HepG2 (cell line): ENCODE measurements at regions not wholly inside any gene's neighbourhood (a gene's known extent, or its start where the extent isn't known, plus 50 kb on each side); places are given as distances from the start of the nearest gene placed in this dataset.

Source experiments
- ATAC-seq: fragments of 200-7000 bp; cut with Tn5 transposase; 3 replicates; pipeline ENCODE4 v1.9.1; 2020; ENCODE audit warnings: mild to moderate bottlenecking, moderate library complexity
- BruUV-seq: library from RNA; stranded (reverse); fragments of 400-500 nt; replicated peaks from 2 replicates; lab custom pipeline; 2021; lab: Mats Ljungman, UMichigan
- CTCF ChIA-PET: fragments of 300-600 bp; formaldehyde crosslinking; extraction: SDS; loops from one replicate; lab custom pipeline; 2021; ENCODE audit warnings: low total read pairs, inconsistent platforms, low intra/inter-chr PET ratio; lab: Yijun Ruan, JAX
- POLR2A ChIA-PET: fragments of 350-600 bp; sonication (Branson Sonifier 250); formaldehyde crosslinking; loops from one replicate; lab custom pipeline; 2020; ENCODE audit warnings: antibody characterized with exemption, inconsistent platforms; lab: Yijun Ruan, JAX
- DNase-seq: peaks from one replicate; pipeline ENCODE4 v3.0.0-alpha.2; 2015; ENCODE audit warnings: low spot score
- FAIRE-seq: peaks from 3 replicates; lab custom pipeline; 2011; peaks lifted over from hg19 to GRCh38; lab: Jason Lieb, UNC
- H2AFZ ChIP-seq: one replicate; pipeline ENCODE4 v1.6.1; 2011; ENCODE audit warnings: low read length, inconsistent platforms
- H3K27ac ChIP-seq: fragments of 300-600 bp; 3 replicates; pipeline ENCODE4 v1.8.0; 2011; ENCODE audit warnings: mixed run types, mild to moderate bottlenecking, mixed read lengths, low read length, inconsistent platforms; ENCODE audit not compliant: insufficient read depth; ENCODE audit errors: extremely low read length
- H3K27me3 ChIP-seq, 2 experiments: fragments of 200-600 bp in 1 of 2; 2 replicates in 1 of 2; 3 replicates in 1 of 2; pipeline versions ENCODE4 v1.6.0 to v1.8.0; 2011; ENCODE audit warnings: low read length in 2 of 2, mild to moderate bottlenecking in 2 of 2, moderate library complexity in 2 of 2, inconsistent platforms in 1 of 2; ENCODE audit not compliant: insufficient read depth in 2 of 2, control insufficient read depth in 1 of 2
- H3K36me3 ChIP-seq, 2 experiments: fragments of 200-600 bp in 1 of 2; replicated peaks in 1 of 2; 2 replicates in 1 of 2; 3 replicates in 1 of 2; pipeline versions ENCODE4 v1.5.1 to v1.8.0; 2011; ENCODE audit warnings: low read length in 2 of 2, inconsistent platforms in 1 of 2; ENCODE audit not compliant: insufficient read depth in 2 of 2, control insufficient read depth in 1 of 2
- H3K4me1 ChIP-seq: 2 replicates; pipeline ENCODE4 v1.5.1; 2012; ENCODE audit warnings: low read length, inconsistent platforms; ENCODE audit not compliant: insufficient read depth
- H3K4me2 ChIP-seq: 2 replicates; pipeline ENCODE4 v1.6.0; 2011; ENCODE audit warnings: low read depth, low read length, inconsistent platforms
- H3K4me3 ChIP-seq, 3 experiments: fragments of 200-600 bp in 1 of 3; sonication (generic), shearing (Covaris generic) in 1 of 3; replicated peaks in 1 of 3; 2 replicates each; pipeline ENCODE4 v1.5.1; 2011 to 2016; ENCODE audit warnings: low read length in 3 of 3, inconsistent platforms in 2 of 3, low read depth in 2 of 3, mild to moderate bottlenecking in 2 of 3, control low read depth in 1 of 3, mixed read lengths in 1 of 3; ENCODE audit not compliant: insufficient read depth in 1 of 3
- H3K79me2 ChIP-seq: one replicate; pipeline ENCODE4 v1.6.1; 2011; ENCODE audit warnings: low read length, inconsistent platforms; ENCODE audit not compliant: insufficient read depth
- H3K9ac ChIP-seq: 2 replicates; pipeline ENCODE4 v1.6.0; 2011; ENCODE audit warnings: mild to moderate bottlenecking, low read depth, low read length, inconsistent platforms; ENCODE audit not compliant: insufficient read depth
- H3K9me3 ChIP-seq: 2 replicates; pipeline ENCODE4 v1.5.1; 2012; ENCODE audit warnings: mild to moderate bottlenecking, low read length
- H4K20me1 ChIP-seq: 2 replicates; pipeline ENCODE4 v1.6.0; 2011; ENCODE audit warnings: inconsistent platforms, mild to moderate bottlenecking, low read length, moderate library complexity; ENCODE audit not compliant: insufficient read depth
- EP300 ChIP-seq, 3 experiments: sonication (generic) in 1 of 3; formaldehyde crosslinking in 1 of 3; IDR thresholded peaks; 2 replicates each; pipeline versions ENCODE4 v1.5.1 to v1.6.1; 2011 to 2020; ENCODE audit warnings: low read depth in 2 of 3, low read length in 2 of 3, borderline replicate concordance in 1 of 3, improper control_type of control experiment in 1 of 3, mild to moderate bottlenecking in 1 of 3, missing genetic modification reagents in 1 of 3, moderate library complexity in 1 of 3
- ESRRA ChIP-seq: sonication (generic); formaldehyde crosslinking; IDR thresholded peaks from 2 replicates; pipeline ENCODE4 v1.5.1; 2020; ENCODE audit warnings: mild to moderate bottlenecking, low read depth, missing genetic modification reagents
- KLF15 ChIP-seq: sonication (generic); formaldehyde crosslinking; IDR thresholded peaks from 2 replicates; pipeline ENCODE4 v1.8.1; 2023; ENCODE audit warnings: borderline replicate concordance, mild to moderate bottlenecking, inconsistent platforms, missing genetic modification reagents, mixed read lengths
- MBNL3 ChIP-seq: fragments of 250-450 bp; sonication (Bioruptor Pico); conservative IDR thresholded peaks from 2 replicates; pipeline ENCODE4 v1.8.0; 2022; ENCODE audit warnings: mild to moderate bottlenecking, inconsistent platforms
- MED1 ChIP-seq: sonication (generic); formaldehyde crosslinking; IDR thresholded peaks from 2 replicates; pipeline ENCODE4 v1.4.0; 2020; ENCODE audit warnings: missing genetic modification reagents
- NR2F6 ChIP-seq, 2 experiments: IDR thresholded peaks; 2 replicates each; pipeline ENCODE4 v1.6.1; 2016; ENCODE audit warnings: antibody characterized with exemption in 1 of 2, mild to moderate bottlenecking in 1 of 2
- RNF2 ChIP-seq: fragments of 450-650 bp; conservative IDR thresholded peaks from 2 replicates; pipeline ENCODE4 v1.6.1; 2016; ENCODE audit warnings: low read depth
- SETDB1 ChIP-seq: sonication (generic); formaldehyde crosslinking; IDR thresholded peaks from 2 replicates; pipeline ENCODE4 v1.5.1; 2020; ENCODE audit warnings: missing genetic modification reagents, mild to moderate bottlenecking, borderline replicate concordance
- ZNF138 ChIP-seq: sonication (generic); formaldehyde crosslinking; IDR thresholded peaks from 2 replicates; pipeline ENCODE4 v1.5.0; 2020; ENCODE audit warnings: mild to moderate bottlenecking, low read depth, missing genetic modification reagents
- ZNF260 ChIP-seq: sonication (generic); formaldehyde crosslinking; IDR thresholded peaks from 2 replicates; pipeline ENCODE4 v1.4.0; 2020; ENCODE audit warnings: missing genetic modification reagents, low read depth, mild to moderate bottlenecking, borderline replicate concordance
- ZNF605 ChIP-seq: sonication (generic); formaldehyde crosslinking; IDR thresholded peaks from 2 replicates; pipeline ENCODE4 v1.8.0; 2022; ENCODE audit warnings: mild to moderate bottlenecking, missing genetic modification reagents
- ZNF615 ChIP-seq: sonication (generic); formaldehyde crosslinking; IDR thresholded peaks from 2 replicates; pipeline ENCODE4 v1.5.0; 2020; ENCODE audit warnings: mild to moderate bottlenecking, missing genetic modification reagents, borderline replicate concordance
- WGBS: methylation state at CpG from one replicate; pipeline ENCODE4 v1.1.6; 2017; ENCODE audit warnings: low lambda C conversion rate; 5-methylcytosine and 5-hydroxymethylcytosine counted together
- in situ Hi-C: cut with HindIII; loops from 2 replicates; pipeline ENCODE4 v1.10.0; 2017; ENCODE audit warnings: low pct_unique_long_range_greater_than_20kb; ENCODE audit not compliant: extremely low pct_ligation_motif_present
- intact Hi-C: fragments of 100-400 bp; cut with micrococcal nuclease; formaldehyde crosslinking; loops from one replicate; pipeline ENCODE4 v1.10.0; 2022; ENCODE audit not compliant: unreplicated experiment
- TF ChIP-seq, protein P1 (sequence below): sonication (generic); IDR thresholded peaks from 2 replicates; pipeline ENCODE4 v1.6.1; 2016; ENCODE audit warnings: low read depth, borderline replicate concordance

DNA sequence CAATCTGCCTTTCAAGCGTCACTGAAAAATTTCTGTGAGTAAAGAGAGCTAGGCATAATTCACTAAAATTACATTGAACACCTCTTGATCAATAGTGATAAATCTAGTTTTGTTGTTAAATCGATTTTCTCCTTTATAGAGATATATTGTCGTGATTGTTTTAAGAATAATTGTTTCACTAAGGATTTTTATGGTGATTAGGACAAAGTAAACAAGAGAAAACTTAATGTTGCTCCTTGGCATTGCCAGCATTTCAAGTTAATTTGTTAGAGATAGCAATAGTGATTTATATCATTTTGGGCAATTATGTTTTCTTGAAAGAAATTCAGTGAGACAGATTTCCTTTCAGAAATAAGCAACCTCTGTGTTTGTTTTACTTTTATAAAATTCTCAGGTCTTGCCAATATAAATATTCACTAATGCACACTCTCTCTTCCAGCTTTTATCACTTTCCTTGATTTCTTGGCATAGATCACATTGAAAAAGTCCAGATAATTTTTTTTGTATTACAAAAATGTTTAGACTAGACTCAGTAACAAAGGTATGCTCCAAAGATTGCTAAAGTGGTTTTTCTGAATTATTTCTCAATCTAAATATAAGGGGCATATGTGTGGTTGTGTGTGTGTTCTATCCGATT lies 538.7 kb downstream of the TFEC start (continued):
- TF ChIP-seq ZNF615 (no peak), RNF2 (no peak), ZNF605 (CRISPR knock-in tag) (no peak)

DNA sequence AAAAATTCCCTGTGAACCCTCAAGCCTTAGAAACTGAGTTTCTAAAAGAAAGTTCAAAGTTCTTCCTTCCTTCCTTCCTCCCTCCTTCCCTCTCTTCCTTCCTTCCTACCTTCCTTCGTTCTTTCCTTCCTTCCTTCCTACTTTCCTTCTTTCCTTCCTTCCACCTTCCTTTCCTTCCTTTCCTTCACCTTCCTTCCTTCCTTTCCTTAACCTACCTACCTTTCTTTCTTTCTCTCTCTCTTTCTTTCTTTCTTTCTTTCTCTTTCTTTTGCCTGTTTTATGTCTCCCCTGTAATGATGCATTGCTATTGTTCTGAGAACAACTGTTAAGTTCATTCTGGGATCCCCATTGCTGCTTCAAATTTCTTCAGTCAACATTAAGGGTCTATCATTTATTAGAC lies 551.1 kb downstream of the TFEC start:
- peaks cover 0 to 3% of the 10 kb centered on the region in 2 experiments; a peak in 2 of 5 replicates for H3K27me3 ChIP-seq
- no peaks in the 10 kb centered on the region for H3K36me3 ChIP-seq
- intact Hi-C loops (no loop called here), in situ Hi-C loops (no loop called here)
- POLR2A ChIA-PET, result no interaction called here
- H3K27ac ChIP-seq, result no peak overlapping the region
- H3K4me2 ChIP-seq, result no peak overlapping the region
- TF ChIP-seq EP300 (IDR thresholded peaks at IDR 0.05; ENCODE audit: low read depth in 2 of 2, low read length in 2 of 2) (no peak), EP300 (CRISPR knock-in tag; IDR thresholded peaks at IDR 0.05; ENCODE audit: borderline replicate concordance) (no peak), MBNL3 (CRISPR knock-in tag) (no peak), SETDB1 (CRISPR knock-in tag) (no peak), ESRRA (CRISPR knock-in tag) (no peak), ZNF260 (CRISPR knock-in tag) (no peak), KLF15 (no peak), ZNF138 (CRISPR knock-in tag) (no peak), NR2F6 (IDR thresholded peaks at IDR 0.05) (no peak), NR2F6 (CRISPR knock-in tag; IDR thresholded peaks at IDR 0.05) (no peak), MED1 (CRISPR knock-in tag) (no peak)
- TF ChIP-seq, protein P1, sequence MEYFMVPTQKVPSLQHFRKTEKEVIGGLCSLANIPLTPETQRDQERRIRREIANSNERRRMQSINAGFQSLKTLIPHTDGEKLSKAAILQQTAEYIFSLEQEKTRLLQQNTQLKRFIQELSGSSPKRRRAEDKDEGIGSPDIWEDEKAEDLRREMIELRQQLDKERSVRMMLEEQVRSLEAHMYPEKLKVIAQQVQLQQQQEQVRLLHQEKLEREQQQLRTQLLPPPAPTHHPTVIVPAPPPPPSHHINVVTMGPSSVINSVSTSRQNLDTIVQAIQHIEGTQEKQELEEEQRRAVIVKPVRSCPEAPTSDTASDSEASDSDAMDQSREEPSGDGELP, result no peak
- H3K9me3 ChIP-seq, result no peaks in the 10 kb centered on the region
- no peaks in the 10 kb centered on the region for H4K20me1 ChIP-seq
- no peak for ATAC-seq
- DNase-seq, result no peak
- H2AFZ ChIP-seq, result no peak overlapping the region
- FAIRE-seq, result no peak
- BruUV-seq, result no TSS peak
- CTCF ChIA-PET, result no interaction called here
- H3K9ac ChIP-seq, result no peak overlapping the region
- no peak overlapping the region for H3K4me3 ChIP-seq
- no peaks in the 10 kb centered on the region for H3K79me2 ChIP-seq
- 3% methylated on average over 1 of the region's 1 CpG for WGBS
- no peaks in the 10 kb centered on the region for H3K4me1 ChIP-seq
